OCI-LY7 (cell line): ENCODE measurements at regions not wholly inside any gene's neighbourhood (a gene's known extent, or its start where the extent isn't known, plus 50 kb on each side); places are given as distances from the start of the nearest gene placed in this dataset.

Experiments used
- CTCF ChIP-seq: fragments of 200-600 bp; sonication (generic); conservative IDR thresholded peaks from 2 replicates; pipeline ENCODE4 v1.5.1; 2014; ENCODE audit warnings: mild to moderate bottlenecking, antibody characterized with exemption, low read length, moderate library complexity, mixed read lengths
- EZH2phosphoT487 ChIP-seq: fragments of 200-600 bp; sonication (generic); IDR thresholded peaks from 2 replicates; pipeline ENCODE4 v1.6.1; 2018; ENCODE audit warnings: low read depth, borderline replicate concordance, mild to moderate bottlenecking, mixed run types, antibody characterized with exemption, low read length, moderate library complexity, mixed read lengths

DNA sequence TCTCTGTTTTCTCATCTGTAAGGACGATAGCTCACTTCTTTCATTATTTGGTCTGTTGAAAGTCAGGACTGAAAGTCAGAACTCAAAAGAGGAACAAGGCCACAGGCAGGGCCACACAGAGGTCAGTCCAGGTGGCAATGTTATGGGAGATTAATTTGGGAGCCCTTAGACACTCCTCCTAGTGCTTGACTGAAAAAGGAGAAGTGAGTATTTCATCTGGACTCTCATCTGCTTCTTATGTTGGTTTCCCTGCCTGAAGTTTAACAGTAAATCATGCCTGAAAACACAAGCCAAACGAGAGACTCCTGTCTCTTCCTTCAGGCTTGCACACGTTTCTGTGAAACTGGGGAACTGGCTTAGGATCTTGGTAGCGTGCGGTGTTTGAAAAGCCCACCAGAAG is 248.5 kb downstream of the BUB3 start:
- no peak for TF ChIP-seq CTCF
- TF ChIP-seq EZH2phosphoT487 = no peak
